ENCODE measurements at regions not wholly inside any gene's neighbourhood (a gene's known extent, or its start where the extent isn't known, plus 50 kb on each side); places are given as distances from the start of the nearest gene placed in this dataset.
A peak's percentile ranks its signal among the peaks of the same experiment; 100 is the strongest.
"Not testable (repeated sequence)": the region's sequence is repeated elsewhere in the genome, so short reads cannot be mapped to it uniquely, and the experiment has no call there.

DNA sequence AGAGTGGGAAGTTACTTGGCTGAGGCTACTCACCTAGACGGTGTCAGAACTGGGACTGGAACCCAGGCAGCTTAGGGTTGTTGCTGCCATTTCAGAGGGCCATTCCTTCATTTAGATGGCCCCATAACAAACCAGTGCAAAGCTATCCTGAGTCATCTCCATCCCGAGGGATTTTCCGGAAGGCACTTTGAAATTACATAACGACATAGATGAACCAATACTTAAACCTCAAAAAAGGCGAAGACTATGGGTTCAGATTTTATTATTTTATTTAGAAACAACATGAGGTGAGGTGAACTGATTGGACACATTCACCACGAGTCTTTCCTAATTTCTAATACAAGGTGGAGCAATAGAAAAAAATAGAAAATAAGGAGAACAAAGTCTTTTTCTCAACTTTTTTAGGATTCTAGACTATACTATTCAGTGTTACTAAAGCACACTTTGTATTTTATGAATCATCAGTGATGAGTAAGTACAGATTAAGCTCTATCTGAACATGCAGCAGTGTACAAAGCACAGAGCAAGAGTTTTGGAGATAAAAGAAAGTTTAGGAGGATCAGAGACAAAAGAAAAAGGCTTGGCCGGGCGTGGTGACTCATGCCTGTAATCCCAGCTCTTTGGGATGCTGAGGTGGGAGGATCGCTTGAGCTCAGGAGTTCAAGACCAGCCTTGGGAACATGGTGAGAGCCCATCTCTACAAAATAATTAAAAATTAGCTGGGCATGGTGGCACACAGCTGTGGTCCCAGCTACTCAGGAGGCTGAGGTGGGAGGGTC, 79.5 kb upstream of the SVIL start:
- peak; percentile 90 for DNase-seq

DNA sequence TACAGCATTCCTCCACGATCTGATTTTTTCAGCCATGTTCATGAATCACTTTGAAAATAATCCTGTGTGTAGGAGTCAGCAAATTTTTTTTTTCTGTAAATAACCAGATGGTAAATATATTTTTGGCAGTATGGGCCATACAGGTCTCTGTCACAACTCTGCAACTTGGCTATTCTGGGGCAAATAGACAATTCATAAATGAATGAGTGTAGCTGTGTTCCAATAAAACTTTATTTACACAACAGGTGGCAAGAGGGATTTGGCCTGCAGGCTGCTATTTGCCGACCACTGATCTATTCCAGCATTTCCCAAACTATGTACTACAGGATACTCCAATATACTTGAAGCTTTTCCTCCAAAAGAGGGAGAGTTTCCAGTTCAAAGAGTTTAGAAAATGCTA, 78.7 kb upstream of the SVIL start:
- DNase-seq = no peak

DNA sequence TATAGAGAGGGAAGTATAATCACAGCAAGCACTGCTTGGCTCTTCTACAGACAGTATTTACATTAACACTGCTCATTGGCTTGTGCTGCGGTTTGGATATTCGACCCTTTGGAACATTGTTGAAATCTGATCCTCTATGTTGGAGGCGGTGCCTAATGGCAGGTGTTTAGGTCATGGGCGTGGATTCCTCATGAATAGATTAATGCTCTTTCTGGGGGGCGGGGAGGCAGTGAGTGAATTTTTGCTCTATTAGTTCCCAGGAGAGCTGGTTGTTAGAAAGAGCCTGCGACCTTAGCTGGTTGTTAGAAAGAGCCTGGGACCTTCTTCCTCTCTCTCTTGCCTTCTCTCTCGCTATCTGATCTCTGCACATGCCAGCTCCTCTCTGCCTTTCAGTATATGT, 77.3 kb upstream of the SVIL start:
- DNase-seq = no peak

DNA sequence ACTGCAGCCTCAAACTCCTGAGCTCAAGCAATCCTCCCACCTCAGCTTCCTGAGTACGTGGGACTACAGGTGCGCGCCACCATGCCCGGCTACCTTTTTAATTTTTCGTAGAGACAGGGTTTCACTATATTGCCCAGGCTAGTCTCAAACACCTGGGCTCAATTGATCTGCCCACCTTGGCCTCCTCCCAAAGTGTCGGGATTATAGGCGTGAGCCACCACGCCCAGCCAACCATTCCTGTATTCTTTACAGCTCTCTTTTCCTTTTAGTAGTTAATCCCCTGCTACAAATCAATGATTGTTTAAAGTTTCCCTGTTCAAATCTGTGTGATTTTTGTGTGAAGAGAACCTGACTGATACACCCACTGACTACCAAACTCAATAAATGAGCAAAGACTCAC, 75.4 kb upstream of the SVIL start:
- no peak for DNase-seq

DNA sequence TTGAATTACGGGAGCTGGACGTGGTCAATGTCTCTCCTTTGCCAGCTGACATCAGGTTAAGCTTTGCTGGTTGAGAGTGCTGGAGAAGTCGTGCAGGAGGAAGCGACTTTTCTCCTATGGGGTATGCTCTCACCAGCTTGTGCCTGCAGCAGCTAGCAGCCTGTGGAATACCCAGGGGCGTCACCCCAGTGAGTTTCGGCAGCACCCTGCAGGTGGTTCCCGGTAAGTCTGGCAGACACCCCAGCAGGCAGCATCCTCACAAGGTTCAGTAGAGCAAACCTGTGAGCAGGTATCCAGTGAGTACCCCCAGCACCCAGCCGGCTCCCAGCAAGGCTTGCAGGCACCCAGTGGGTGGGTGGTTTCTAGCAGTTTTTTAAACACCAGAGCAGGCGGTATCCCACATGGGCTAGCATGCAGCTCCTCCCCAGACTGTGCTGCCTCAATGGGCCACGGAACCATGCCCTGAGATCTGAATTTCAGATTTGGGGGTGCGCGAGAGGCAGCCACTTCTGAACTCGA, 74.8 kb upstream of the SVIL start:
- no peak for DNase-seq

DNA sequence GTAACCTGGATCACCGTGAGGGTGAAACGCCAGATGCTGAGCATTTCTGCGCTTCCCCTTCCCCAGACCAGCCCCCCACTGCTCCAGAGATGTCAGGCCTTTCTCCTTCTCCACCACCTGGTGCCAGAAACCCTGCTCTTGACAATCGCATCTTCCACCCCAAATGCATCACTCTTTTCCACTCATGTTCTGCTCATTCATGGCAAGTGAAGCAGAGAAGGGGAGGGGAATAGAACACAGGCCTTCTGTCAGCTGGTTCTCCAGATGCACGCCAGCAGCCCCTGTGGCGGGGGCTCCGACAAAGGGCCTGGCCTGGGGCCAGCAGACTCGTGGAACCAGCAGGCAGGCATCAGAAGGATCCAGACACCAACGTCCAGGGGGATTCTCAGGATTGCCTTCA, 68.5 kb upstream of the SVIL start:
- no peak for DNase-seq

DNA sequence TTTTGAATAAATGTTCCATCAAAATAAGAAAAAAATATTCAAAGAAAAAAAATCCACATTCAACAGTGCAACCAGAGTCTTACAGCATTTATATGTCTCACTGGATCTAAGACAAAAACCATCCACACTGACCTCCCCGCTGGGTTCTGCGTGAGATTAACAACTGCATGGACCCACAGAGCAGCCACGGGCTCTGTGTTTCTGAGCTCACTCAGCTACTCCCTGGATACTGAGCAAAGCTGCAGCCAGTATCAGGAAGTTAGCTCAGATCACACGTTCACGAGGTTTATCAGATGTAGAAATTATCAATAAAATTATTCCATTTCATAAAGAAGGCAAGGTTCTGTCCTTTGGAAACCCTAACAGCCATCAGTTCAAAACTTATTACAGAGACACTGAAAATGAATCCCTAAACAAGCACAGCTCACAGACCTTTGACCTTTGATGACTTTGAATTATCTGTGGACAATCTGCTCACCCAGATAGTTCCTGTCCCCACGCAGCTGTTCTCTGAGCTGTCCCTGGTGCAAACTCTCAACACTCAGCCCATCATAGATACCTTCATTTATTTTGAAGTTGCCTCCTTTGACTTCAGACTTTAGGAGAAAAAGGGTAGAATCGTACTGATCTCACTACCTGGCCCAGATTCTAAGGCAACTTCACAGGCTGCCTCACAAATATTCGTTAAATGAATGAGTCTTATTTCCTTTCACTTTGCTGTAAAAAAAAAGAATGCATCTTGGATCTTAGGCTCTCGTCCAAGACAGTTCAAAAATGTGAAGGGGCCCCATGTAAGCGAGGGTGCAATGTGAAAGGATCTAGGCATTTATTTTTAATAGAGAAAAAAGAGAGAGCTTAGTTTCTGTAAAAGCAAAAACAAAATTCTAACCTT, 67.7 kb upstream of the SVIL start:
- no peak for DNase-seq

DNA sequence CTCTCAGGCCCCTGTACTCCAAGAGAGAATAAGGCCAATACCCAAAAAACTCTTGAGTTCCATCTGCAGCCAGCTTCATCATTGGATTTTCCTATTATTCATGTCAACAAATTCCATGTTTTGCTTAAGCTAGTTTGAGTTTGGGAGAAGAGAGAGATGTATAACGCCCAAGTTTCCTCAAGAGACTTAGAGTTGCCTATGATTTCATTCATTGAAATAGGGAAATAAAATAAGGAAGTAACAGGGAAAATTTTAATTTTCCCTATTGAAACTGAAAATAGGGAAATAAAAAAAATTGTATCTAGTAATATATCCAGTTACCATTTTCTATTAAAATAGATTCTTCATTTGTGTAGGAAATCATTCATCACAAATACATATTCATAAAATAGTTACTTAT, 66.5 kb upstream of the SVIL start:
- no peak for DNase-seq

DNA sequence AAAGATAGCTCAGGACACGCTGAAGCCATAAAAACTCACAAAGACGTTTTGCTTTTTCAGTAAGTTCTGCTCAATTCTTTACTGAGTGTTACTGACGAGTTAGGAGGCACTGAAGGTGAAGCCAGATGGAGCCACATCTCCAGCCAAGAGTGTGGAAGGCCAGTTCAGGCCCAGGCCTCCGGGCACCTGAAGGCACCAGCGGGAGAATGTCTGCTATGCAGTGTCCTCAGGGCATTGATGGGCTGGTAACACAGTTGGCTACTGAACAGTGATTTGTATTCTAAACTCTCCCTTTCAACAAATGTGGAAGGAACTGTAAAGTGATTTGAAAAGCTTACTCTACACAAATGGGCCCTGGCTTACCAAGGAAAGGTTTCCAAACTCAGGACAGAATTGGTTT, 64.8 kb upstream of the SVIL start:
- no peak for DNase-seq

DNA sequence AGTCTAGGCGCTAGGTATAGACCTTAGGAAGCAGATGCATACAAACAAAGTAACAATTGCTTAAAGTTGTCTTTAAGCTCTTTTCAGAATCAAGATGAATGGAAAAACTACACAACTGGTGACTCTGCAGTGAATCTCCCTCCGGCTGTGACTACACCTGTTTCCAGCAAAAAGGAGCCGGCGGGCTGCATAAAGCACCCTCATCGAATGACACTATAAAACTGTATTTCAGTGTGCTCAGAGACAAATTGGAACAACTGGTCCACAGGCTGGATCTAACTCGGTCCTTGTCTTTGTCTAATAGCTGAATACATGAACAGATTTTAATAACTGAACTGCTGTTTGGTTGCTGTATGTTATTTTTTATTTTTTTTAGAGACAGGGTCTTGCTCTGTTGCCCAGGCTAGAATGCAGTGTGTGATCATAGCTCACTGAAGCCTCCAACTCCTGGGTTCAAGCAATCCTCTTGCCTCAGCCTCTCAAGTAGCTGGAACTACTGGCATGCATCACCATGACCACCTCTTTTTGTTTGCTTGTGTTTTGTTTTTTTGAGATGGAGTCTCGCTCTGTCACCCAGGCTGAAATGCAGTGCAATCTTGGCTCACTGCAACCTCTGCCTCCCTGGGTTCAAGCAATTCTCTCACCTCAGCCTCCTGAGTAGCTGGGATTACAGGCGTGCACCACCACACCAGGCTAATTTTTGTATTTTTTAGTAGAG, 64.2 kb upstream of the SVIL start:
- no peak for DNase-seq

DNA sequence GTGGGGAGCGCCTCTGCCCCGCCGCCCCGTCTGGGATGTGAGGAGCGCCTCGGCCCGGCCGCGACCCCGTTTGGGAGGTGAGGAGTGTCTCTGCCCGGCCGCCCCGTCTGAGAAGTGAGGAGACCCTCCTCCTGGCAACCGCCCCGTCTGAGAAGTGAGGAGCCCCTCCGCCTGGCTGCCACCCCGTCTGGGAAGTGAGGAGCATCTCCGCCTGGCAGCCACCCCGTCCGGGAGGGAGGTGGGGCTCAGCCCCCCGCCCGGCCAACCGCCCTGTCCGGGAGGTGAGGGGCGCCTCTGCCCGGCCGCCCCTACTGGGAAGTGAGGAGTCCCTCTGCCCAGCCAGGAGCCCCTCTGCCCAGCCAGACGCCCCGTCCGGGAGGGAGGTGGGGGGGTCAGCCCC, 61.8 kb upstream of the SVIL start:
- DNase-seq = not testable (repeated sequence)

DNA sequence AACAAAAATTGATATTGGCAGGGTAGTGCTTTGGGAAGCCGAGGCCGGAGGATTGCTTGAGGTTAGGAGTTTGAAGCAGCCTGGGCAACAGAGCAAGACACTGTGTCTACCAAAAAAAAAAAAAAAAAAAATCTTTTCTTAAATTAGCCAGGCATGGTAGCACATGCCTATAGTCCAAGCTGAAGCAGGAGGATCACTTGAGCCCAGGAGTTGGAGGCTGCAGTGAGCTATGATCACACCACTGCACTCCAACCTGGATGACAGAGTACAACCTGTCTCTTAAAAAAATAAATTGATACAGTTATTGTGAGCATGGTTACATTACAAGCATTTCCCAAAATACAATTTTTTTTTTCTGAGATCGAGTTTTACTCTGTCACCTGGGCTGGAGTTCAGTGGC, 59.4 kb upstream of the SVIL start:
- DNase-seq = no peak

DNA sequence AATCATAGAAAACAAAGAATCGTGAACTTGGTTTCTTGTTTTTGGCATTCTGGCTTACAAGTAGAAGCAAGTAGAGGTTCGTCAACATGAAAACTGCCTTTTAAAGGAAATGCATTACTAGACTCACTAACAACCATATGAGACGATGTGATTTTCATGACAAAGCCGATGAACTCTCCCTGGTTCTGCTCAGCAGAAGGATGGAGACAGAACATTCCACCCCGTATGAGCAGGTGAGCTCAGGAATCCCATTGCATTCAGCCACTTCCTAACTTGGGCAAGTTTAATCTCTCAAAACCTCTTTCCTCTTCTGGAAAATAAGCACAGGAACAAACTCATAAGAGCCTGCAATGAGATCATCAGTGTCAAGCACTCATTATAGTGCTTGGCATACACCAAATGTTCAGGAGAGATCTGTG, 57.4 kb upstream of the SVIL start:
- DNase-seq = no peak

DNA sequence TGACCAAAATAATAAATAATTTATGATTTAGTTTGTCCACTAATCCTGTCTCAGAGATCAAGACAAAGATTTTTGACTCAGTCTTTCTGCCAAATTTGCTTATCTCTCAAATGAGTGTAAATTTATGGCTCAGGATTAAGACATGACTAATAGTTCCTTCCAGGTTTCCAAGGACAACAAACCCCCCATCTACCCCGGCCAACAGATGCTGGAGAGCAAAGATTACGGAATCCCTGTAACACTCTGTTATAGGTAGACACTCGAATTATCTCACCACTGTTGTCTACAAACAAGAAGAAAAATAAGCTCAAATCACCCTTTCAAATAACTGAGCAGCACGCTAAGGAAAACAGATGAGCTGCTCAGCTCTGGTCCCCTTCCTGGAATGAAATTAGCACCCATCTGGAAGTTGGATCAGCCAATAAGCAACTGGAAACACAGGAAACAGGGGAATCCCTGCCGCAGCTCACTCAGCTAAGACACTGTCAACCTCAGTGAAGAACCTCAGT, 56.8 kb upstream of the SVIL start:
- DNase-seq = peak; percentile 54

DNA sequence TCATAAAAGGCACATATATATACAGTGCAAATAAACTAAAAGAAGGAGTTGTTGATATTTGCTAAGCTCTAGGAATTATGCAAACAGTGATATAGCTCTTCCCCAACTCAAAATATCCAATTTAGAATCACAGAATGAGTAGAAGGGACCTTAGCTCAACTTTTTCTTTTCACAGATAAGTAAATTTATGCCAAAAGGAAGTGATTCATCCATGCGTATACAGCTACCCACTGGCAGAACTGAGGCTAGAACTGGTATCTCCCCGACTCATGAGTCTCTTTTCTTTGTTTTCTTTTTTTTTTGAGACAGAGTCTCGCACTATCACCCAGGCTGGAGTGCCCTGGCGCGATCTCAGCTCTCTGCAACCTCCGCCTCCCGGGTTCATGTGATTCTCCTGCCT, 54.2 kb upstream of the SVIL start:
- peak; percentile 82 for DNase-seq

DNA sequence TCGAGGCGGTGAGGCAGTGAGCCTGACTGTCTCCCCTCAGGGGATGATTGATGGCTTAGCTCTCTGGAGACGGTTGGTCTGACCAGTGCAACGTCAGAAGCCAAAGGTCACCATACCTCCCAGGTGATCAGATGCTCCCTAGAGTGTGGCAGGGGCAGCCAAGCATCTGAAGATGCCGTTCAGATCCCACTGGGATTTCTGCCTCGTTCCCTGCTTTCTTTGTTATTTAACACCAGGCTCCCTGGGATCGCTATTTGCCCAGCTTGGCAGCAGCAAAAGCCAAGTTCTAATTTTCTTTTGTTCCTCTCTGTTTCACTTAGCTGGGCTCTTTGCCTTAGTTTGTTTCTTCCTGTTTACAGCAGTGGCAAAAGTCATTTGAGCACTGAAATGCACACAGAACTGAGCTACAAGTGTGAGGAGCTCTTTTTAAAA, 53.5 kb upstream of the SVIL start:
- no peak for DNase-seq

DNA sequence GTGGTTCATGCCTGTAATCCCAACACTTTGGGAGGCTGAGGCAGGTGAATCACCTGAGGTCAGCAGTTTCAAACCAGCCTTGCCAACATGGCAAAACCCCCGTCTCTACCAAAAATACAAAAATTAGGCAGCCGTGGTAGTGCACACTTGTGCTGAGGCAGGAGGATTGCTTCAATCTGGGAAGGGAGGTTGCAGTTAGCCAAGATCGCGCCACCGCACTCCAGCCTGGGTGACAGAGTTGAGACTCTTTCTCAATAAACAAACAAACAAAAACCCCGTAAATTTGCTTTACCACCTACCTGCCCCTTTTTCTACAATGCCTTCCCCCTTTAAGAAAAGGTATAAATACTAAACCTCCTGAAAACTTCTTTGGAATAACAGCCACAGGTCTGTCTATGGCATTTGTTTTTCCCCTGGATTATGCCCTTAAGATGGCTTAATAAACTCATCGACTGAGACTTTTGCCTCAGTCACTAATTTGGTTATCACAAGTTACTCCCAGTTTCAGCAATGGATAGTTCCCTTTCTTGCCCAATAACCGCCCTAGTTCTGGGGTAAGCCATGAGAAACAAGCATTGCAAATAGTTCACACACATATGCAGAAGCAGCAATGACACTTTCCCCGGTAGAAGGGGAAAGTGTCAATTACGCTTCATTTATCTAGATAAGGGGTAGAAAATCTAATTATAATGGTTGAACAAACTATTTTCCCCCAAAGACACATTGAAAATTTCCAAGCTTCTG, 52.8 kb upstream of the SVIL start:
- DNase-seq = no peak

DNA sequence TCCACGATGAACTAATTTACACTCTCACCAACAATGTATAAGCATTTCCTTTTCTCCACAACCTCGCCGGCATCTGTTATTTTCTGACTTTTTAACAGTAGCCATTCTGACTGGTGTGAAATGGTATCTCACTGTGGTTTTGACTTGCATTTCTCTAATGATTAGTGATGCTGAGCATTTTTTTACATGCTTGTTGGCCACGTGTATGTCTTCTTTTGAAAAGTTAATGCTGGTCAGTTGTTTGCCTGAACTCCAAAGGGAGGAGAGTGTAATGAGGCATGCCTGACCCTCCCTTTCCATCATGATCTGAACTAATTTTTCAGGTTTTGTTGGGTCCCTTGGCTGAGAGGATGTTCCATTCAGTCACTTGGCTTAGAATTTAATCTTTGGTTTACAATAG, 50.7 kb upstream of the SVIL start:
- DNase-seq = no peak

Data from fibroblast of skin of back (primary cell).